EH (cell line): ENCODE measurements at regions not wholly inside any gene's neighbourhood (a gene's known extent, or its start where the extent isn't known, plus 50 kb on each side); places are given as distances from the start of the nearest gene placed in this dataset.
A peak's percentile ranks its signal among the peaks of the same experiment; 100 is the strongest.
"Not testable (repeated sequence)": the region's sequence is repeated elsewhere in the genome, so short reads cannot be mapped to it uniquely, and the experiment has no call there.

ENCODE experiments used
- DNase-seq: peaks from one replicate; pipeline ENCODE4 v3.0.0-alpha.2; 2015; ENCODE audit warnings: low read depth

GRCh38 chr5:104451911-104452310 lies 889.3 kb upstream of the NUDT12 start:
- DNase-seq, result not testable (repeated sequence)

- DNase-seq, result no peak
These were observed 882.1 kb upstream of the NUDT12 start for GRCh38 chr5:104444656-104445055.

- no peak for DNase-seq
These were observed 881.1 kb upstream of the NUDT12 start for GRCh38 chr5:104443706-104444105.

- no peak for DNase-seq
These were observed 869.4 kb upstream of the NUDT12 start for GRCh38 chr5:104431981-104432380.

- DNase-seq, result no peak
These were observed 868.5 kb upstream of the NUDT12 start for GRCh38 chr5:104431002-104431620.

- DNase-seq, result no peak
These were observed 867.3 kb upstream of the NUDT12 start for GRCh38 chr5:104429911-104430310.

- DNase-seq, result peak; percentile 1
These were observed 858.8 kb upstream of the NUDT12 start for GRCh38 chr5:104421431-104421830.

GRCh38 chr5:104418056-104418455 lies 855.5 kb upstream of the NUDT12 start:
- DNase-seq, result no peak

- DNase-seq, result peak; percentile 21
These were observed 850.2 kb upstream of the NUDT12 start for GRCh38 chr5:104412649-104413240.

GRCh38 chr5:104400941-104401340 lies 838.4 kb upstream of the NUDT12 start:
- no peak for DNase-seq

GRCh38 chr5:104385906-104386305 lies 823.3 kb upstream of the NUDT12 start:
- no peak for DNase-seq

GRCh38 chr5:104375345-104375744 lies 812.8 kb upstream of the NUDT12 start:
- DNase-seq, result no peak

- DNase-seq, result no peak
These were observed 810.2 kb upstream of the NUDT12 start for GRCh38 chr5:104372796-104373195.

GRCh38 chr5:104372376-104372775 lies 809.8 kb upstream of the NUDT12 start:
- DNase-seq, result no peak

GRCh38 chr5:104370523-104370922 lies 807.9 kb upstream of the NUDT12 start:
- DNase-seq, result no peak

- no peak for DNase-seq
These were observed 805.4 kb upstream of the NUDT12 start for GRCh38 chr5:104367978-104368377.

- DNase-seq, result no peak
These were observed 801.0 kb upstream of the NUDT12 start for GRCh38 chr5:104363567-104363966.

GRCh38 chr5:104361932-104362331 lies 799.3 kb upstream of the NUDT12 start:
- DNase-seq, result no peak

- no peak for DNase-seq
These were observed 792.8 kb upstream of the NUDT12 start for GRCh38 chr5:104355350-104355749.

GRCh38 chr5:104353371-104353770 lies 790.8 kb upstream of the NUDT12 start:
- no peak for DNase-seq

GRCh38 chr5:104352954-104353353 lies 790.4 kb upstream of the NUDT12 start:
- DNase-seq, result no peak

- peak; percentile 1 for DNase-seq
These were observed 784.6 kb upstream of the NUDT12 start for GRCh38 chr5:104347119-104347708.

- DNase-seq, result no peak
These were observed 782.8 kb upstream of the NUDT12 start for GRCh38 chr5:104345222-104346016.
